ENCODE measurements at regions not wholly inside any gene's neighbourhood (a gene's known extent, or its start where the extent isn't known, plus 50 kb on each side); places are given as distances from the start of the nearest gene placed in this dataset.

DNA sequence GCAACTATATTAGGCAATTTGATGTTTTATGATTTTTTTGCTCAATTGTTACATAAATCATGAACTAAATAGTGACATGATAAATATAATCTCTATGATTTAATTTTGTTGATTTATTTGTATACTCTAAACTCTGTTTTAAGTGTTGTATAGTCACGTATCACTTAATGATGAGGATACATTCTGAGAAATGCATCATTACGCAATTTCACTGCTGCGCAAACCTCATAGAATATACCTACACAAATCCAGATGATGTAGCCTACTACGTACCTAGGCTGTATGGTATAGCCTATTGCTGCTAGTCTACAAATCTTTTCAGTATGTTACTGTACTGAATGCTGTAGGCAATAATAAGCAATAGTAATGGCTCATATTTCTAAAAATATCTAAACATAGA, 1029.8 kb downstream of the SI start:
- no peak for TF ChIP-seq EP300 (IDR thresholded peaks at IDR 0.05)
- TF ChIP-seq, protein P1, sequence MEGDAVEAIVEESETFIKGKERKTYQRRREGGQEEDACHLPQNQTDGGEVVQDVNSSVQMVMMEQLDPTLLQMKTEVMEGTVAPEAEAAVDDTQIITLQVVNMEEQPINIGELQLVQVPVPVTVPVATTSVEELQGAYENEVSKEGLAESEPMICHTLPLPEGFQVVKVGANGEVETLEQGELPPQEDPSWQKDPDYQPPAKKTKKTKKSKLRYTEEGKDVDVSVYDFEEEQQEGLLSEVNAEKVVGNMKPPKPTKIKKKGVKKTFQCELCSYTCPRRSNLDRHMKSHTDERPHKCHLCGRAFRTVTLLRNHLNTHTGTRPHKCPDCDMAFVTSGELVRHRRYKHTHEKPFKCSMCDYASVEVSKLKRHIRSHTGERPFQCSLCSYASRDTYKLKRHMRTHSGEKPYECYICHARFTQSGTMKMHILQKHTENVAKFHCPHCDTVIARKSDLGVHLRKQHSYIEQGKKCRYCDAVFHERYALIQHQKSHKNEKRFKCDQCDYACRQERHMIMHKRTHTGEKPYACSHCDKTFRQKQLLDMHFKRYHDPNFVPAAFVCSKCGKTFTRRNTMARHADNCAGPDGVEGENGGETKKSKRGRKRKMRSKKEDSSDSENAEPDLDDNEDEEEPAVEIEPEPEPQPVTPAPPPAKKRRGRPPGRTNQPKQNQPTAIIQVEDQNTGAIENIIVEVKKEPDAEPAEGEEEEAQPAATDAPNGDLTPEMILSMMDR (IDR thresholded peaks at IDR 0.05) = no peak
- TF ChIP-seq POLR2A (IDR thresholded peaks at IDR 0.05) = no peak
- no peak for TF ChIP-seq POLR2AphosphoS5 (IDR thresholded peaks at IDR 0.05)
